CD14-positive monocyte (primary cell): ENCODE measurements at regions not wholly inside any gene's neighbourhood (a gene's known extent, or its start where the extent isn't known, plus 50 kb on each side); places are given as distances from the start of the nearest gene placed in this dataset.
A peak's percentile ranks its signal among the peaks of the same experiment; 100 is the strongest.

Source experiments
- DNase-seq, 3 donors: peaks; one replicate each; pipeline ENCODE4 v3.0.0-alpha.2; 2011 to 2022
- H2AFZ ChIP-seq: 2 replicates; pipeline ENCODE4 v1.6.0; 2012; ENCODE audit warnings: mild to moderate bottlenecking, low read depth, low read length, inconsistent platforms; ENCODE audit not compliant: insufficient read depth, poor library complexity, severe bottlenecking
- H3K27ac ChIP-seq, 2 donors: 1 replicate in 1 of 2; 2 replicates in 1 of 2; pipeline ENCODE4 v1.5.1; 2012 to 2013; ENCODE audit warnings: low read length in 2 of 2, control low read depth in 1 of 2, inconsistent platforms in 1 of 2, low read depth in 1 of 2, mild to moderate bottlenecking in 1 of 2
- H3K27me3 ChIP-seq, 2 donors: one replicate each; pipeline versions ENCODE4 v1.6.0 to v1.6.1; 2011 to 2013; ENCODE audit warnings: low read length in 2 of 2; ENCODE audit not compliant: control insufficient read depth in 2 of 2, insufficient read depth in 2 of 2
- H3K36me3 ChIP-seq, 2 donors: replicated peaks in 1 of 2; 1 replicate in 1 of 2; 2 replicates in 1 of 2; pipeline versions ENCODE4 v1.5.1 to v1.6.1; 2012 to 2013; ENCODE audit warnings: low read length in 2 of 2, control low read depth in 1 of 2, inconsistent platforms in 1 of 2, mild to moderate bottlenecking in 1 of 2; ENCODE audit not compliant: insufficient read depth in 2 of 2, control insufficient read depth in 1 of 2
- H3K4me1 ChIP-seq, 2 donors: 1 replicate in 1 of 2; 2 replicates in 1 of 2; pipeline versions ENCODE4 v1.5.1 to v1.6.1; 2012 to 2013; ENCODE audit warnings: low read length in 2 of 2, control low read depth in 1 of 2, inconsistent platforms in 1 of 2, mild to moderate bottlenecking in 1 of 2, moderate library complexity in 1 of 2; ENCODE audit not compliant: insufficient read depth in 2 of 2, control insufficient read depth in 1 of 2
- H3K4me2 ChIP-seq: replicated peaks from 2 replicates; pipeline ENCODE3; 2012; ENCODE audit warnings: low read length, moderate library complexity, mild to moderate bottlenecking; ENCODE audit not compliant: poor library complexity, severe bottlenecking; ENCODE audit errors: extremely low read depth
- H3K4me3 ChIP-seq, 3 experiments: fragments of 200-600 bp in 1 of 3; sonication (generic) in 1 of 3; replicated peaks in 1 of 3; 1 replicate in 2 of 3; 2 replicates in 1 of 3; pipeline ENCODE4 v1.5.1; 2011 to 2013; ENCODE audit warnings: low read length in 3 of 3, mild to moderate bottlenecking in 3 of 3, control low read depth in 2 of 3, low read depth in 2 of 3, inconsistent platforms in 1 of 3, moderate library complexity in 1 of 3
- H3K79me2 ChIP-seq: 2 replicates; pipeline ENCODE4 v1.6.0; 2012; ENCODE audit warnings: mild to moderate bottlenecking, control low read depth, inconsistent platforms, low read length, moderate library complexity; ENCODE audit not compliant: insufficient read depth
- H3K9ac ChIP-seq: 2 replicates; pipeline ENCODE4 v1.6.0; 2017; ENCODE audit warnings: low read length, mild to moderate bottlenecking; ENCODE audit not compliant: insufficient read depth, poor library complexity, severe bottlenecking
- H3K9me3 ChIP-seq, 2 donors: replicated peaks in 1 of 2; 1 replicate in 1 of 2; 2 replicates in 1 of 2; pipeline versions ENCODE4 v1.5.1 to v1.6.1; 2012 to 2013; ENCODE audit warnings: low read length in 2 of 2, control low read depth in 1 of 2; ENCODE audit not compliant: control insufficient read depth in 1 of 2, insufficient read depth in 1 of 2
- H4K20me1 ChIP-seq: 2 replicates; pipeline ENCODE4 v1.6.0; 2012; ENCODE audit warnings: mild to moderate bottlenecking, low read length, control low read depth, moderate library complexity; ENCODE audit not compliant: insufficient read depth
- H3K27ac Mint-ChIP-seq, 7 donors: one replicate each; pipeline ENCODE4 v1.8.0; 2020; ENCODE audit warnings: mild to moderate bottlenecking in 7 of 7, mixed read lengths in 7 of 7, moderate library complexity in 6 of 7, inconsistent platforms in 2 of 7
- H3K27me3 Mint-ChIP-seq, 3 donors: one replicate each; pipeline ENCODE4 v1.8.0; 2021 to 2022; ENCODE audit warnings: low read depth in 3 of 3, mild to moderate bottlenecking in 3 of 3, mixed read lengths in 3 of 3, moderate library complexity in 3 of 3, inconsistent platforms in 1 of 3
- H3K36me3 Mint-ChIP-seq, 2 donors: one replicate each; pipeline ENCODE4 v1.8.0; 2020; ENCODE audit warnings: mixed read lengths in 2 of 2, inconsistent platforms in 1 of 2, mild to moderate bottlenecking in 1 of 2
- H3K4me1 Mint-ChIP-seq: one replicate; pipeline ENCODE4 v1.8.0; 2020; ENCODE audit warnings: mild to moderate bottlenecking, mixed read lengths
- H3K4me3 Mint-ChIP-seq, 2 donors: one replicate each; pipeline ENCODE4 v1.8.0; 2020; ENCODE audit warnings: mild to moderate bottlenecking in 2 of 2, mixed read lengths in 2 of 2, moderate library complexity in 1 of 2
- H3K9me3 Mint-ChIP-seq, 7 donors: one replicate each; pipeline ENCODE4 v1.8.0; 2020 to 2022; ENCODE audit warnings: mixed read lengths in 7 of 7, mild to moderate bottlenecking in 6 of 7, moderate library complexity in 6 of 7, inconsistent platforms in 2 of 7
- WGBS: methylation state at CpG from one replicate; pipeline ENCODE4 v1.1.5; 2013; ENCODE audit warnings: missing lambda C conversion rate; ENCODE audit not compliant: insufficient coverage; 5-methylcytosine and 5-hydroxymethylcytosine counted together
- intact Hi-C, 2 donors: fragments of 100-400 bp; cut with micrococcal nuclease; formaldehyde crosslinking; loops; one replicate each; pipeline versions ENCODE4 v1.15.0 to v1.15.1; 2023
- TF ChIP-seq, protein P1 (sequence below): fragments of 200-600 bp; IDR thresholded peaks from one replicate; pipeline ENCODE4 v1.8.0; 2022; ENCODE audit warnings: antibody characterized with exemption, mild to moderate bottlenecking

DNA sequence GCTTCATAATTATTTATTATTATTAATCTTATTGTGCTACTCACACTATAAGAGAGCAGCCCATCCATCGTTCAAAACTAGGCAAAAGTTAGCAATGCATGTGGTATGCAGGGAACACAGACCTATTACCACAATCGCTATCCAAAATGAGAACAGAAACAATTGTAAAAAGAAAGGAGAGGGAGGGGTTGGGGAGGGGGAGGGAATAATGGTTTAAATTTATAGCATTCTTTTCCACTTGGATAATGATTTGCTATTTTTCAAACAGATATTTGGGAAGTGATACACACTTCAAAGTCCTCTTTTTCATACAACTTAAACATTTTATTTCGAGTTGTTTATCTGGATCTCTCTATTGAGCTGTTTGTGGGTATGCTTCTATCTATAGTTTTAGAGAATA, 248.6 kb upstream of the SOX5 start:
- Histone ChIP-seq H3K4me2 (no peak overlapping the region), H3K36me3 (no peaks in the 10 kb centered on the region), H4K20me1 (no peaks in the 10 kb centered on the region), H3K79me2 (no peaks in the 10 kb centered on the region), H3K27me3 (no peaks in the 10 kb centered on the region), H2AFZ (no peak overlapping the region), H3K27ac (no peak overlapping the region), H3K9ac (no peak overlapping the region), H3K4me3 (no peak overlapping the region), H3K4me1 (no peaks in the 10 kb centered on the region), H3K9me3 (no peaks in the 10 kb centered on the region)
- TF ChIP-seq, protein P1, sequence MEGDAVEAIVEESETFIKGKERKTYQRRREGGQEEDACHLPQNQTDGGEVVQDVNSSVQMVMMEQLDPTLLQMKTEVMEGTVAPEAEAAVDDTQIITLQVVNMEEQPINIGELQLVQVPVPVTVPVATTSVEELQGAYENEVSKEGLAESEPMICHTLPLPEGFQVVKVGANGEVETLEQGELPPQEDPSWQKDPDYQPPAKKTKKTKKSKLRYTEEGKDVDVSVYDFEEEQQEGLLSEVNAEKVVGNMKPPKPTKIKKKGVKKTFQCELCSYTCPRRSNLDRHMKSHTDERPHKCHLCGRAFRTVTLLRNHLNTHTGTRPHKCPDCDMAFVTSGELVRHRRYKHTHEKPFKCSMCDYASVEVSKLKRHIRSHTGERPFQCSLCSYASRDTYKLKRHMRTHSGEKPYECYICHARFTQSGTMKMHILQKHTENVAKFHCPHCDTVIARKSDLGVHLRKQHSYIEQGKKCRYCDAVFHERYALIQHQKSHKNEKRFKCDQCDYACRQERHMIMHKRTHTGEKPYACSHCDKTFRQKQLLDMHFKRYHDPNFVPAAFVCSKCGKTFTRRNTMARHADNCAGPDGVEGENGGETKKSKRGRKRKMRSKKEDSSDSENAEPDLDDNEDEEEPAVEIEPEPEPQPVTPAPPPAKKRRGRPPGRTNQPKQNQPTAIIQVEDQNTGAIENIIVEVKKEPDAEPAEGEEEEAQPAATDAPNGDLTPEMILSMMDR: no peak
- Mint-ChIP-seq H3K27me3 (peaks cover 0 to 2% (median 0%) of the 10 kb centered on the region in 3 donors), H3K36me3 (no peaks in the 10 kb centered on the region), H3K4me3 (no peak overlapping the region), H3K27ac (no peak overlapping the region), H3K9me3 (peaks cover 0 to 4% (median 1%) of the 10 kb centered on the region in 7 donors), H3K4me1 (no peaks in the 10 kb centered on the region)
- intact Hi-C loops: no loop called here
- no CpG with 5 or more reads among the region's 3 CpGs for WGBS
- no peak for DNase-seq

DNA sequence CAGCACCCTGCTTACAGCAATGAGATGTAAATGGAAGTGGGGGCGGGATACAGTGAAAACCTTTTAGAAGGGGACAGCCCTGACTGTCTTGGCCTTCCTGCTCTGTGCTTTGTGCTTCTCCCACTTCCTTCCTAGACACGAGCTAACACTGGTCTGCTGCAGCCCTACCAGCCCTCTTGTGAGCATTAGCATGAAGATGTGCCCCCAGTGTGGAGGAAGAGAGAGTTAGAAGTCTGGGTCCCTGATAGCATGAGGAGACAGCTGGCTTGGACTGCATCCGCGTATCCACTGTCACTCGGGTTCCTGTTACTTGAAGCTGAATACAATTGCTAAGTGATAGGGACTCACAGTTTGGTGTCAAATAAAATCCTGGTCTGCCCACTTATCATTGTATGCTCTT, 248.1 kb upstream of the SOX5 start:
- no peaks in the 10 kb centered on the region for H3K36me3 ChIP-seq
- no CpG with 5 or more reads among the region's 5 CpGs for WGBS

More for the DNA sequence above, 248.1 kb upstream of the SOX5 start:
- H3K4me2 ChIP-seq: no peak overlapping the region
- H3K36me3 Mint-ChIP-seq: no peaks in the 10 kb centered on the region
- DNase-seq: no peak
- H2AFZ ChIP-seq: no peak overlapping the region
- no peaks in the 10 kb centered on the region for H4K20me1 ChIP-seq
- no peaks in the 10 kb centered on the region for H3K4me1 ChIP-seq
- H3K27me3 ChIP-seq: no peaks in the 10 kb centered on the region
- H3K27ac Mint-ChIP-seq: peak overlapping the region in 1 of 7 donors; percentile 51
- peaks cover 0 to 4% (median 1%) of the 10 kb centered on the region in 7 donors for H3K9me3 Mint-ChIP-seq
- H3K4me1 Mint-ChIP-seq: no peaks in the 10 kb centered on the region
- no peaks in the 10 kb centered on the region for H3K9me3 ChIP-seq
- H3K9ac ChIP-seq: no peak overlapping the region
- TF ChIP-seq, protein P1: no peak
- H3K4me3 ChIP-seq: no peak overlapping the region
- no peaks in the 10 kb centered on the region for H3K79me2 ChIP-seq
- peaks cover 0 to 2% (median 1%) of the 10 kb centered on the region in 3 donors for H3K27me3 Mint-ChIP-seq
- H3K27ac ChIP-seq: no peak overlapping the region
- H3K4me3 Mint-ChIP-seq: no peak overlapping the region
- intact Hi-C loops: no loop called here
